NT2/D1 (cell line): ENCODE measurements at regions not wholly inside any gene's neighbourhood (a gene's known extent, or its start where the extent isn't known, plus 50 kb on each side); places are given as distances from the start of the nearest gene placed in this dataset.

ENCODE experiments used
- SUZ12 ChIP-seq: IDR thresholded peaks from 2 replicates; pipeline ENCODE4 v1.6.1; 2011; ENCODE audit not compliant: insufficient read length, insufficient read depth; ENCODE audit errors: extremely low read depth
- ZNF274 ChIP-seq: IDR thresholded peaks from 2 replicates; pipeline ENCODE4 v1.6.1; 2011; ENCODE audit warnings: mild to moderate bottlenecking, low read depth, low read length

- TF ChIP-seq ZNF274, result no peak
- TF ChIP-seq SUZ12, result no peak
These were observed 226.5 kb upstream of the GLRA1 start for GRCh38 chr5:152151113-152151512.
